T-helper 2 cell (primary cell): ENCODE measurements at regions not wholly inside any gene's neighbourhood (a gene's known extent, or its start where the extent isn't known, plus 50 kb on each side); places are given as distances from the start of the nearest gene placed in this dataset.

Experiments used
- DNase-seq, 5 experiments: peaks; one replicate each; pipeline versions ENCODE4 v3.0.0 to v3.0.0-alpha.2; 2012 to 2022

DNA sequence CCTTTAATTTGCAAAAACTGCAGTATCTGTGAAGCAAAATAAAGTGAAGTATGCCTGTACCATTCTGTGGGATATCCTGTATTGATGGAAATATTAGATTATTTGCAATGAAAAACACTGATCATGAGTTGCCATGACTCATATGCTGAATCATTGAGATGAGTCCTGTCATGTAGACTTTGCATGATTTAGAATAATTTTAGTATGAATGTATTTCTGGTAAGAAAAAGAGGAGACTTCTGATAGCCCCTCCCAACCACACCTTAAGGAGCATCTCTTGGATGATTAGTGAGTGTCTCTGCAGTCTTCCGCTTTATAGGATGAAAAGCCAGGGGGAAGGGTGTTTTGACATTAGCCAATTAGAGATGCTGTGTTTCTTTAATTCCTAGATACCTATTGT is 55.2 kb upstream of the PTGS2 start:
- no peak for DNase-seq

DNA sequence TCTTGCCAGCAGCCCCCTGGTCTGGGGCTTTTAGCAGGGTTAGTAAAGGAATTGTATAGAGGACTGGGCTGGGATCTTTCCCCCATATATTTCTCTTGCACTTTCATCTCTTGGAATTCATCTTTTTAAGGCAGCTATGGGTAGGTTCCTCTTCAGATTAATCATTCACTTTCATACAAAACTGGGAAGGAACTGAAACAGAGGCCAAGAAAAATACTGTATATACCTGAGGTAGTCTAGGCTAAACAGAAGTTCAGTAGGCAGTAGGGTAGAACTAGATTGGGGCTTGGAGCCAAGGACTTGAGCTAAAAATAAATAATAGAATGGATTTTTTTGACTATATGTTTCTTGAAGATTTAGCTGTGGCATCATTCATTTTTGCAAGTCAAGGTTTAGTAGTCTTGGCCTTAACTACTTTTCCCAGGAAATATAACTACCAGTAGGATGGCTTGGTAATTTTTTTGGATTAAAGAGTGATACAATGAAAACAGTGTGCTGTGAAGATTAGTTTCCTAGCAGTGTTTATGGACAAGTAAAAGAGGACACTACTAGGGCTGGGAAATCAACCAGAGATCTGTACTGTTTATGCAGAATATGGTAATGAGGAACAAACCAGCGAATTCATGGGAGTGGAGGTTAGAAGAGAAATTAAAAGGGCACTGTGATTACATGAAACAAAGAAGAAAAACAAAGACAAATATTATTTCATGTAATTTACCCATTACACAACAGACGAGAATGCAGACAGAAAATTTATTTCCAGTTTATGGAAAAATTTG is 50.9 kb upstream of the PTGS2 start:
- DNase-seq: no peak
